NOMO-1 treated with DMSO at 0.1 percent for 48 hours (cell line): ENCODE measurements at regions not wholly inside any gene's neighbourhood (a gene's known extent, or its start where the extent isn't known, plus 50 kb on each side); places are given as distances from the start of the nearest gene placed in this dataset.

Source experiments
- DNase-seq: peaks from one replicate; lab custom pipeline; 2025; ENCODE audit not compliant: unreplicated experiment; lab: John Stamatoyannopoulos, UW

DNA sequence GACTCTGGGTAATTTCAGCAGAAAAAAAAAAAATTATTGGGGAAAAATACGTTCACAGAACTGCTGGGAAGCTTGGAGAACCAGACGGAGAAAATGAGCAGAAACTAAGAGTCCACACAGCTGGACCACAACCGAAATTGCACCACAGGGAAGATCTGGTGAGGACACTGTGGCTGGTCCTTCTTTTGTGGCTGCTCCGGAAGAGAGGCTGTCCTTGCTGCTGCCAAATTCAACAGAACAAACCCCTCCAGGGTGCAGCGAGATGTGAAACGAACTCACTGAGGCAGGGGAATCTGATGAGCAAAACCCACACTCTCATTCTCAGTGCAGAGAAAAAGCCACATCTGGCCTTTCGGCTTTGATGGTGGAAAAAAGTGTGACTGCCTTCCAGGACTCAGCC lies 200.0 kb downstream of the ACTL7B start:
- DNase-seq: no peak

- peak; percentile 39 for DNase-seq
Observed at GRCh38 chr9:108654566-108654965, 201.2 kb downstream of the ACTL7B start.

DNA sequence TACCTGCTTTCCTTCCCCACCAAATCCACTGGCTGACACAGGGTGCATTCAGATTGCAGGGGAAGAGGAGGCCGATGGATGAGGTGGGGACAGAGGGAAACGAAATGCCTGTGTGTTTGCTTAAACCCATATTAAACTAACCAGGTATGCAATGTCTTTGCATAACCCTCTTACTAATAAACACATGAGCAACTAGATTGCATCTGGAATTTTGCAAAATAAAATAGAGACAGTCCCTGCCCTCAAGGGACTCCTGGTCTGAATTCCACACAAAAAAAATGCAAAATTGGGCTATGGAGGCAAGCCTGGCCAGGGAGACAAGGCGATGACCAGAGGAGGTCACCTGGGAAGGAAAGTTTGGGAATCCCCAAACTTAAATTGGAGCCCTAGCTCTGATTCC lies 202.9 kb downstream of the ACTL7B start:
- DNase-seq: no peak

GRCh38 chr9:108650826-108651225 lies 205.0 kb downstream of the ACTL7B start:
- no peak for DNase-seq

GRCh38 chr9:108645520-108645919 lies 210.3 kb downstream of the ACTL7B start:
- DNase-seq: peak; percentile 77

GRCh38 chr9:108643731-108644510 lies 211.9 kb downstream of the ACTL7B start:
- DNase-seq: no peak

- peak; percentile 95 for DNase-seq
Observed at GRCh38 chr9:108642871-108643270, 212.9 kb downstream of the ACTL7B start.

GRCh38 chr9:108640230-108640629 lies 215.6 kb downstream of the ACTL7B start:
- no peak for DNase-seq

DNA sequence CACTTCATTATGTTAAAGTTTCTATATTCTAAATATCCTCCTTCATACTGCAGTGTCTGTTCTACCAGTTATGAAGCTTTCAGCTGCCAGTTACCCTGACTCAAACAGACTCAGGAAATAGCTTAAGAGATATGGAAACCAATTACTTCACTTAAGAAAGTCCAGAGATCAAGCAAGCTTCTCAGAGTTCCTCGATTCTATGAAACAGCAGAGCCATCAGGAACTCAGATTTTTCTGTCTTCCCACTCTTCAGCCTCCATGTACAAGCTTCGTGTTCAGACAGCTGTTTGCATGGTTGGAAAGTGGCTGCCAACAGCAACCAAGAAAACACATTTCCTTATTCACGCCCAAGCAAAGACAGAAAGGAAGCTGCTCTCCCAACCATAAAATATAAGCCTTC lies 216.1 kb downstream of the ACTL7B start:
- peak; percentile 9 for DNase-seq

DNA sequence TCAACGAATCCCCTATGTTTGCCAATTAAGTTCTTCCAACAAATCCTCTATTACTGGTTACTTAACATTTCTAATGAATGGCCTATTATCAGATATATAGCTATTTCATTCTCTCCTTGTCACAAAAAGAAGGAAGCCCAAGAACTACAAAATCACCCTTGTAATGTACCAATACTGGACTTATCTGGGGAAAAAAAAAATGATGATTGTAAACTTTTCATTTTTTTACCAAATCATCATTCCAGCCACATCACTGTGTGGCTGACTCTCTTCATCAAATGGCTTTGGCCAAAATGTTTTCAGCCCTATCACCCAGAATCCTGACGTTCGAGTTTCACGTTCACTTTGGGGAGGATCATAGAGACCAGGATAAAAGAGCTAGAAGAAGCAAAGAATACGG lies 216.7 kb downstream of the ACTL7B start:
- DNase-seq: no peak

- no peak for DNase-seq
Observed at GRCh38 chr9:108637340-108637739, 218.4 kb downstream of the ACTL7B start.

- peak; percentile 19 for DNase-seq
Observed at GRCh38 chr9:108636013-108636412, 219.8 kb downstream of the ACTL7B start.

DNA sequence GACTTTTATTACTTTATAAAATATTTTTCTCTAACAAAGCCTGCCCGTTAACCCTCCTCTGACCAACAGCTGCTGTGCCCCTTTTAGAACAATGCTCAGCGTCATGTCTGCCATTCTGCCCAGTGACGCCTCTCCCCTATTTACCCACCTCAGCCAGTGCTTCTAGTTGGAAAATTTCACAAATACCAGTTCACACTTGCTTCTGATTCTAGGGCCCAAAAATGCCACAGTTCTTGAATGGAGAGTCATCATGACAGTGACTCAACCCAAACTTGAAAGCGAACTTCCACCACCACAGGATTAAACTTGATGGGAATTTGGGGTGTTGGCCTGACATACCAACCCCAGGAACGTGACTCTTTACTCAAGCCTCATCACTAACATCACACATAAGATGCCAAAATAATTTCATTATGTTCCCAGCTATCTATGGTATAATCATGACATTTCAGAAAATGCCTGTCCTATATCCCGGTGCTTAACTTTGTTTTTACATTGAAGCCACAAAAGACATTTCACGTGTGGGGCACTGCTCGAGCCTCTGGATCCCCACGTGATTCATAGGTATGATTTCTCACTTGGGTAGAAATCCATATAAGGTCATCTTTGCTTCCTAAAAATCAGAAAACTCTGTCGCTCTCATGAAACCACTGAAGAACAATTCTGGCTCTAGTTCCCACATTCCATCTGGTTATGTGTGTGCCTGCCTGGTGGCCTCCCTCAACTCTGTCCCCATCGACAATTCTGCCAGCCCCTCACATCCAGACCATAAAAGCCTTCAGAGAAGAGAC lies 220.9 kb downstream of the ACTL7B start:
- no peak for DNase-seq

DNA sequence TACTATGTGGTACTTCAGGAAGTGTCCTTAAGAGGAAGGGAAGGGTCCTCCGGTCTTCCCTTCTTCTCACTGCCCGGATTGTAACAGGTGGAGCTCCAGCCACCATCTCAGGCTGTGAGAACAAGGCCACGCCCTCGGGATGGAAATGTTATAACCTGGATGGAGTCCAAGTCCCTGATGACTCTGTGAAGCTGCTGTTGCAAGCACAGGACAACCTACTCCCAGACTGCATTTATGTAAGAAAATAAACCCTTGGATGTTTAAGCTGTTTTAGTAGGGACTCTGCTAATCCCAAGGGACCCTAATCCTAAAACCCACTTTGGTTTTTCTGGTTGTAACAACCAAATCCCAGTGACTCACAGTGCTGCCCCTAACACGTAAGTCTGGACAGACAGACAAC lies 221.6 kb downstream of the ACTL7B start:
- no peak for DNase-seq

DNA sequence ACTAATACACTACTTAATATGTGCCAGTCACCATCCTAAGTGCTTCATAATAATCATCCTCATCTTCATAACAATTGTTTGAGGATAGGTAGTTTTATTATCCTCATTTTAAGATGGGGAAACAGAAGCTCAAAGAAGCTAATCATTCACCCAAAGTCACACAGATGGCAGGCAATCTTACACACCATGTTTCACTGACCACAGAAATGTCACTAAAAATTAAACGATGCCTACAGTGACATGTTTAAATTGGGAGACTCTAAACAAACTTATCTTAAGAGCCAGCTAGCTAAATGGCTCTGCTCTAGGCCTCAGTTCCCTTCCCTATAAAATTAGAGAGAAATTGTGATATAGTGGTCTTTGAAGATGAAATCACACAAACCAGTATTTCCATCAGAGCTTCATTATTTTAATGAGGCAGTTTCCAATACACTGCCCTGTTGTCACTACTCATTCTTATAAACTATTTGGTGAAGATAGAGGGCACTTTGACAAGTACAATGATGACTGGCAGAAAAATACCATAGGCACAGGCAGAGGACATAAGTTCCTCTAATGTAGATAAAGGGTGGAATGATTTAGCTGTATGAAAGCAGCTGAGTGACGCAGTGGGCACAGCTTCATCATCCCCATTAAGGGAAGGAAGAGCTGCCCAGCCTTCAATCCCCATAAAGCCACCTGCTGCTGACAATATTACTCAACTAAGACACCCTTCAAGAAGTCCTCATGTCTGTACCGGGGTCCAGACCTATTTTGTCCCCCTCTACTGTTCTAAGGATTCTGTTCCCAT lies 224.1 kb downstream of the ACTL7B start:
- peak; percentile 46 for DNase-seq

DNA sequence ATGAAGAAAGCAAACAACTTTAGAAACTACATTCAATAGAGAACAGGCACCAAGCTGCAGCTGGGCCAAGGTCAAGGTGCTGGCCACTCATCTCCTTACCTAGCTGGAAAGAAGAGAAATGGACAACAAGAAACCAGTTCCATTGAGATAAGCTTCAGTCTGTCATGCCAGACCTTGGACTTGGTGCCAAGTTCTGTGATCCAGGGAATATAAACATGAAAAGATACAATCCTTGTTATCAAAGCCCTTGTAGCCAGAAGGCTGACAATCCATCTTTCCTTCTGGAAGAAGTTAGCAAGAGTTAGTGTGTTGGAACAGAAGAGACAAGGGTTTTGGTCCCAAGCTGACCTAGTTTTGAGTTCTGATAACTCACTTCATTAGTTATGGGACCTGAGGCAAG lies 227.5 kb downstream of the ACTL7B start:
- no peak for DNase-seq

GRCh38 chr9:108626743-108627142 lies 229.0 kb downstream of the ACTL7B start:
- no peak for DNase-seq

- DNase-seq: peak; percentile 92
Observed at GRCh38 chr9:108621991-108622855, 233.6 kb downstream of the ACTL7B start.

- DNase-seq: no peak
Observed at GRCh38 chr9:108620767-108621166, 235.0 kb downstream of the ACTL7B start.

DNA sequence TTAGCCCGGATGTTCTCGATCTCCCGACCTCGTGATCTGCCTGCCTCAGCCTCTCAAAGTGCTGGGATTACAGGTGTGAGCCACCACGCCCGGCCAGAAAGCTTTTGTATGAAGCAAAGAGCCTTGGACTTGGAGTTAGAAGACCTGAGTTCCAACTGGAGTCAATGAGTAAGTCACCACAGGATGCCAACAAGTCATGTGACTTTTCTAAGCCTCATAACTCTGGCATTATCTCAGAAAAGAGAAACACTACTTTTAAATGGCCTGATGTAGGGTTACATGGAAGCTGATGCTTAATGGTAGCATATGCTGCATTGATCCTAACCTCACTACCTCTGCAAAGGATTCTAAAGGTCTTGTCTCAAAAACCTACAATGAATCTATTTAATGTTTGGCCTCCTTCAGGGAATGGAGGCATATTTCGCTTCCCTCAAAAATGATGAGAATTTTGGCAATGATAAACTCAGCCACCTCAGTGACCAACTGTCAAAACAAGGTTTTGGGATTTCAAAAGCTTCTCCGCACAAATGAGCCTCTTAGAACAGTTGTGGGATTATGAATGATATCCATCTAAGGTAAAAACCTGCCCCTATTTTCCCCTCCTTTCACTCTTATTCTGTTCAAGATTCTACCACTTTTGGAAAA lies 236.8 kb downstream of the ACTL7B start:
- DNase-seq: no peak
